Natural killer cell (primary cell): ENCODE measurements at regions not wholly inside any gene's neighbourhood (a gene's known extent, or its start where the extent isn't known, plus 50 kb on each side); places are given as distances from the start of the nearest gene placed in this dataset.

ENCODE experiments used
- ATAC-seq, 3 donors: fragments of 150-1000 bp in 2 of 3; fragments of 200-7000 bp in 1 of 3; cut with Tn5 transposase; 1 replicate in 1 of 3; 2 replicates in 2 of 3; pipeline ENCODE4 v1.10.0; 2021; ENCODE audit warnings: mild to moderate bottlenecking in 2 of 3, moderate library complexity in 2 of 3
- DNase-seq, 2 donors: peaks; one replicate each; pipeline versions ENCODE4 v3.0.0 to v3.0.0-alpha.2; 2013 to 2021; ENCODE audit warnings: mixed read lengths in 1 of 2
- H3K27ac ChIP-seq: one replicate; pipeline ENCODE4 v1.5.1; 2013; ENCODE audit warnings: mild to moderate bottlenecking, low read length
- H3K27me3 ChIP-seq: one replicate; pipeline ENCODE4 v1.6.1; 2013; ENCODE audit warnings: low read length; ENCODE audit not compliant: control insufficient read depth, insufficient read depth
- H3K36me3 ChIP-seq: one replicate; pipeline ENCODE4 v1.6.1; 2013; ENCODE audit warnings: low read length; ENCODE audit not compliant: control insufficient read depth, insufficient read depth
- H3K4me1 ChIP-seq: one replicate; pipeline ENCODE4 v1.6.1; 2013; ENCODE audit warnings: low read length; ENCODE audit not compliant: control insufficient read depth, insufficient read depth
- H3K4me3 ChIP-seq: one replicate; pipeline ENCODE4 v1.5.1; 2013; ENCODE audit warnings: low read length
- H3K9me3 ChIP-seq: one replicate; pipeline ENCODE4 v1.6.1; 2013; ENCODE audit warnings: low read length; ENCODE audit not compliant: control insufficient read depth, insufficient read depth
- H3K27ac Mint-ChIP-seq, 2 donors: one replicate each; pipeline ENCODE4 v1.8.0; 2022; ENCODE audit warnings: mild to moderate bottlenecking in 2 of 2, mixed read lengths in 2 of 2, moderate library complexity in 1 of 2
- H3K27me3 Mint-ChIP-seq, 2 donors: one replicate each; pipeline ENCODE4 v1.8.0; 2022; ENCODE audit warnings: low read depth in 2 of 2, mixed read lengths in 2 of 2
- H3K36me3 Mint-ChIP-seq: one replicate; pipeline ENCODE4 v1.8.0; 2022; ENCODE audit warnings: mixed read lengths
- H3K4me1 Mint-ChIP-seq, 2 donors: one replicate each; pipeline ENCODE4 v1.8.0; 2022; ENCODE audit warnings: mixed read lengths in 2 of 2
- H3K4me3 Mint-ChIP-seq: one replicate; pipeline ENCODE4 v1.8.0; 2022; ENCODE audit warnings: mild to moderate bottlenecking, moderate library complexity, mixed read lengths
- H3K9me3 Mint-ChIP-seq, 2 donors: one replicate each; pipeline ENCODE4 v1.8.0; 2022; ENCODE audit warnings: mixed read lengths in 2 of 2
- CTCF ChIP-seq: fragments of 200-600 bp; IDR thresholded peaks from one replicate; pipeline ENCODE4 v1.8.0; 2022; ENCODE audit warnings: antibody characterized with exemption
- WGBS: methylation state at CpG from one replicate; pipeline ENCODE4 v1.1.7; 2013; ENCODE audit warnings: missing lambda C conversion rate; ENCODE audit not compliant: insufficient coverage; 5-methylcytosine and 5-hydroxymethylcytosine counted together
- intact Hi-C: fragments of 100-400 bp; cut with micrococcal nuclease; formaldehyde crosslinking; loops from one replicate; pipeline ENCODE4 v1.14.2; 2022

DNA sequence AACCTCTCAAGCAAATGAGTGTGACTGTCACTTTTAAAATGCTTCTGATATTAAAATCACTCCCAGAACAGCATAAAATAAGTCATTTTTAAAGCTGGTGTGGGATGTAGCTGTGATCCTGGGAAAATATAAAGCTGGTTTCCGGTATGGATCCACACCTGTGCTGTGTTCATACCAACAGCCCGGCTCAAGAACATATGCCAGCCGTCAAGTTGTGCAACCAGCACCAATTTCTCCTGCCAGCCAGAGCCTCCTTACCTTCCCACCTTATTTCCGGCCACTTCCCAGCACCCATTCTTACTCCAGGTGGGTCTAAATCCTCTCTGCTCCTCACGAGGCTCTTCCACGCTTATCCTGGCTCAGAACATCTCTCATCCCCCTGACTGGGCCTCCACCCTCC lies 50.9 kb upstream of the RPS6KA2 start:
- intact Hi-C loops: no loop called here
- TF ChIP-seq CTCF: no peak
- no peaks in the 10 kb centered on the region for H3K36me3 Mint-ChIP-seq
- DNase-seq (no peak), ATAC-seq (no peak)
- H3K27me3 Mint-ChIP-seq: peaks cover 5 to 8% of the 10 kb centered on the region in 2 donors
- H3K27ac ChIP-seq: no peak overlapping the region
- WGBS: 90% methylated on average over 6 of the region's 6 CpGs
- no peaks in the 10 kb centered on the region for H3K4me1 ChIP-seq
- H3K36me3 ChIP-seq: no peaks in the 10 kb centered on the region
- no peaks in the 10 kb centered on the region for H3K4me1 Mint-ChIP-seq
- no peaks in the 10 kb centered on the region for H3K9me3 ChIP-seq
- H3K27ac Mint-ChIP-seq: no peak overlapping the region
- no peak overlapping the region for H3K4me3 ChIP-seq
- no peaks in the 10 kb centered on the region for H3K9me3 Mint-ChIP-seq
- no peaks in the 10 kb centered on the region for H3K27me3 ChIP-seq
- H3K4me3 Mint-ChIP-seq: no peak overlapping the region
